ENCODE measurements at regions not wholly inside any gene's neighbourhood (a gene's known extent, or its start where the extent isn't known, plus 50 kb on each side); places are given as distances from the start of the nearest gene placed in this dataset.

- TF ChIP-seq PRDM4 (tag by site-specific recombination; IDR thresholded peaks at IDR 0.05): 0 out of 2 replicates have a peak, but pooled peaks have one; percentile 9
- 0 out of 2 replicates have a peak, but pooled peaks have one; percentile 33 for TF ChIP-seq KLF8 (tag by site-specific recombination; IDR thresholded peaks at IDR 0.05)
- no peak for TF ChIP-seq KLF10 (tag by site-specific recombination; IDR thresholded peaks at IDR 0.05)
- no peak for TF ChIP-seq ZNF791 (tag by site-specific recombination; IDR thresholded peaks at IDR 0.05)
- peak; percentile 17; the same call in 1 of the 2 replicates for TF ChIP-seq ZNF692 (tag by site-specific recombination; IDR thresholded peaks at IDR 0.05)
- TF ChIP-seq ZNF335 (tag by site-specific recombination; conservative IDR thresholded peaks at IDR 0.05): peak; percentile 38; the same call in 1 of the 2 replicates
- no peak for TF ChIP-seq ZNF518A (tag by site-specific recombination; conservative IDR thresholded peaks at IDR 0.05; ENCODE audit: low read depth)
- TF ChIP-seq ZBTB7A (tag by site-specific recombination; IDR thresholded peaks at IDR 0.05; ENCODE audit: low read depth): no peak
- no peak for TF ChIP-seq ZBTB8A (tag by site-specific recombination; IDR thresholded peaks at IDR 0.05)
- TF ChIP-seq PRDM10 (tag by site-specific recombination; IDR thresholded peaks at IDR 0.05): 0 out of 2 replicates have a peak, but pooled peaks have one; percentile 14
- TF ChIP-seq, protein P1, sequence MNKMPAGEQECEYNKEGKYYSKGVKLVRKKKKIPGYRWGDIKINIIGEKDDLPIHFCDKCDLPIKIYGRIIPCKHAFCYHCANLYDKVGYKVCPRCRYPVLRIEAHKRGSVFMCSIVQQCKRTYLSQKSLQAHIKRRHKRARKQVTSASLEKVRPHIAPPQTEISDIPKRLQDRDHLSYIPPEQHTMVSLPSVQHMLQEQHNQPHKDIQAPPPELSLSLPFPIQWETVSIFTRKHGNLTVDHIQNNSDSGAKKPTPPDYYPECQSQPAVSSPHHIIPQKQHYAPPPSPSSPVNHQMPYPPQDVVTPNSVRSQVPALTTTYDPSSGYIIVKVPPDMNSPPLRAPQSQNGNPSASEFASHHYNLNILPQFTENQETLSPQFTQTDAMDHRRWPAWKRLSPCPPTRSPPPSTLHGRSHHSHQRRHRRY (tag by site-specific recombination; IDR thresholded peaks at IDR 0.05): no peak
- peak; percentile 56; the same call in 1 of the 2 replicates for TF ChIP-seq TRIM28 (IDR thresholded peaks at IDR 0.05; ENCODE audit: borderline replicate concordance, low read length)
- TF ChIP-seq ZNF24 (tag by site-specific recombination; IDR thresholded peaks at IDR 0.05): no peak
- no peak for TF ChIP-seq ZNF169 (tag by site-specific recombination; IDR thresholded peaks at IDR 0.05)
- TF ChIP-seq ZNF843 (tag by site-specific recombination; IDR thresholded peaks at IDR 0.05): 0 out of 2 replicates have a peak, but pooled peaks have one; percentile 44
- no peak for TF ChIP-seq ZNF776 (tag by site-specific recombination; IDR thresholded peaks at IDR 0.05; ENCODE audit: borderline replicate concordance)
- TF ChIP-seq ZNF785 (tag by site-specific recombination; IDR thresholded peaks at IDR 0.05): no peak
- TF ChIP-seq GFI1B (tag by site-specific recombination; IDR thresholded peaks at IDR 0.05): no peak
- TF ChIP-seq, protein P2, sequence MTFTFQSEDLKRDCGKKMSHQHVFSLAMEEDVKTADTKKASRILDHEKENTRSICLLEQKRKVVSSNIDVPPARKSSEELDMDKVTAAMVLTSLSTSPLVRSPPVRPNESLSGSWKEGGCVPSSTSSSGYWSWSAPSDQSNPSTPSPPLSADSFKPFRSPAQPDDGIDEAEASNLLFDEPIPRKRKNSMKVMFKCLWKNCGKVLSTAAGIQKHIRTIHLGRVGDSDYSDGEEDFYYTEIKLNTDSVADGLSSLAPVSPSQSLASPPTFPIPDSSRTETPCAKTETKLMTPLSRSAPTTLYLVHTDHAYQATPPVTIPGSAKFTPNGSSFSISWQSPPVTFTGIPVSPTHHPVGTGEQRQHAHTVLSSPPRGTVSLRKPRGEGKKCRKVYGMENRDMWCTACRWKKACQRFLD (tag by site-specific recombination; IDR thresholded peaks at IDR 0.05): no peak
- 0 out of 2 replicates have a peak, but pooled peaks have one; percentile 51 for TF ChIP-seq OVOL3 (tag by site-specific recombination; IDR thresholded peaks at IDR 0.05)
These were observed 64.6 kb upstream of the XIST start (continued) for GRCh38 chrX:73916931-73917667.

All from HEK293 (cell line).